GM12878 (cell line): ENCODE measurements at regions not wholly inside any gene's neighbourhood (a gene's known extent, or its start where the extent isn't known, plus 50 kb on each side); places are given as distances from the start of the nearest gene placed in this dataset.

Experiments used
- ATAC-seq: fragments of 200-7000 bp; cut with Tn5 transposase; 3 replicates; pipeline ENCODE4 v1.9.1; 2020; ENCODE audit warnings: mild to moderate bottlenecking, moderate library complexity
- BruUV-seq: library from RNA; stranded (reverse); fragments of 400-500 nt; replicated peaks from 2 replicates; lab custom pipeline; 2021; lab: Mats Ljungman, UMichigan
- CTCF ChIA-PET: fragments of 300-600 bp; sonication (Branson Sonifier 250); formaldehyde crosslinking; extraction: SDS; loops from one replicate; lab custom pipeline; 2021; ENCODE audit warnings: inconsistent platforms; lab: Yijun Ruan, JAX
- POLR2A ChIA-PET: fragments of 350-600 bp; formaldehyde crosslinking; extraction: SDS; loops from one replicate; lab custom pipeline; 2021; ENCODE audit warnings: inconsistent platforms; lab: Charles Lee
- RAD21 ChIA-PET: fragments of 300-600 bp; sonication (Branson Sonifier 250); formaldehyde crosslinking; loops from one replicate; lab custom pipeline; 2023; ENCODE audit warnings: antibody characterized with exemption; ENCODE audit not compliant: unreplicated experiment; lab: Charles Lee
- SMC1A ChIA-PET: fragments of 300-600 bp; sonication (Branson Sonifier 250); formaldehyde crosslinking; loops from one replicate; lab custom pipeline; 2023; ENCODE audit not compliant: unreplicated experiment, uncharacterized antibody; lab: Charles Lee
- DNase-seq: peaks from one replicate; pipeline ENCODE4 v3.0.0-alpha.2; 2011; ENCODE audit warnings: low read depth, low spot score
- FAIRE-seq: peaks from 3 replicates; lab custom pipeline; 2011; peaks lifted over from hg19 to GRCh38; lab: Jason Lieb, UNC
- H2AFZ ChIP-seq: 2 replicates; pipeline ENCODE4 v1.6.0; 2011; ENCODE audit warnings: low read depth, low read length, control low read depth; ENCODE audit not compliant: control insufficient read depth
- H3K27ac ChIP-seq: 2 replicates; pipeline ENCODE4 v1.5.1; 2011; ENCODE audit warnings: control low read depth; ENCODE audit not compliant: control insufficient read depth, insufficient read depth
- H3K27me3 ChIP-seq, 2 experiments: replicated peaks in 1 of 2; 2 replicates each; pipeline versions ENCODE4 v1.6.0 to v1.6.1; 2011; ENCODE audit warnings: low read length in 1 of 2; ENCODE audit not compliant: control insufficient read depth in 2 of 2, insufficient read depth in 2 of 2
- H3K36me3 ChIP-seq, 2 experiments: 2 replicates each; pipeline ENCODE4 v1.5.1; 2011; ENCODE audit warnings: low read length in 1 of 2; ENCODE audit not compliant: control insufficient read depth in 2 of 2, insufficient read depth in 2 of 2
- H3K4me1 ChIP-seq: 2 replicates; pipeline ENCODE4 v1.6.1; 2011; ENCODE audit warnings: mild to moderate bottlenecking, low read length, moderate library complexity, mixed read lengths; ENCODE audit not compliant: control insufficient read depth, insufficient read depth
- H3K4me2 ChIP-seq: 2 replicates; pipeline ENCODE4 v1.6.0; 2011; ENCODE audit warnings: control low read depth; ENCODE audit not compliant: control insufficient read depth, insufficient read depth
- H3K4me3 ChIP-seq: fragments of 200-600 bp; sonication (generic); 2 replicates; pipeline ENCODE4 v1.5.1; 2016
- H3K79me2 ChIP-seq: 2 replicates; pipeline ENCODE4 v1.6.0; 2011; ENCODE audit warnings: low read length; ENCODE audit not compliant: control insufficient read depth, insufficient read depth
- H3K9ac ChIP-seq: 2 replicates; pipeline ENCODE4 v1.8.0; 2011; ENCODE audit warnings: low read length, control low read depth, mixed read lengths; ENCODE audit not compliant: control insufficient read depth, insufficient read depth
- H3K9me3 ChIP-seq: replicated peaks from 3 replicates; pipeline ENCODE4 v1.5.1; 2011; ENCODE audit warnings: mild to moderate bottlenecking, low read length; ENCODE audit not compliant: control insufficient read depth, insufficient read depth
- H4K20me1 ChIP-seq: 2 replicates; pipeline ENCODE4 v1.6.0; 2011; ENCODE audit not compliant: control insufficient read depth, insufficient read depth
- CEBPB ChIP-seq, 2 experiments: fragments of 150-350 bp in 1 of 2; IDR thresholded peaks; 2 replicates each; pipeline ENCODE4 v1.6.1; 2012 to 2014; ENCODE audit warnings: low read depth in 2 of 2, low read length in 2 of 2, borderline replicate concordance in 1 of 2, inconsistent platforms in 1 of 2
- FOS ChIP-seq: IDR thresholded peaks from 3 replicates; pipeline ENCODE4 v1.6.1; 2011; ENCODE audit warnings: borderline replicate concordance; ENCODE audit not compliant: insufficient read length; ENCODE audit errors: extremely low read depth
- IKZF2 ChIP-seq, 2 experiments: fragments of 450-650 bp; IDR thresholded peaks; 2 replicates each; pipeline ENCODE4 v1.6.1; 2017; ENCODE audit warnings: mild to moderate bottlenecking in 2 of 2, moderate library complexity in 2 of 2
- LARP7 ChIP-seq: fragments of 450-650 bp; IDR thresholded peaks from 2 replicates; pipeline ENCODE4 v1.6.1; 2017; ENCODE audit warnings: mild to moderate bottlenecking
- NBN ChIP-seq: fragments of 450-650 bp; IDR thresholded peaks from 2 replicates; pipeline ENCODE4 v1.6.1; 2016
- NFYB ChIP-seq: IDR thresholded peaks from 2 replicates; pipeline ENCODE4 v1.6.1; 2011; ENCODE audit warnings: low read depth, mild to moderate bottlenecking, low read length, improper control_type of control experiment, moderate library complexity; ENCODE audit not compliant: insufficient read depth
- RBBP5 ChIP-seq: fragments of 200-600 bp; sonication (generic); conservative IDR thresholded peaks from 2 replicates; pipeline ENCODE4 v1.6.1; 2016
- SREBF2 ChIP-seq: IDR thresholded peaks from 2 replicates; pipeline ENCODE4 v1.6.1; 2012; ENCODE audit warnings: mild to moderate bottlenecking, low read length
- WGBS: methylation state at CpG from one replicate; pipeline ENCODE4 v1.1.6; 2016; ENCODE audit warnings: low lambda C conversion rate; ENCODE audit not compliant: insufficient replicate concordance, insufficient coverage; ENCODE audit errors: missing lambda C conversion rate; 5-methylcytosine and 5-hydroxymethylcytosine counted together
- in situ Hi-C: fragments of 300-500 bp; cut with MboI; formaldehyde crosslinking; loops from 9 replicates; pipeline ENCODE4 v1.14.3; 2018; ENCODE audit warnings: mixed read lengths
- intact Hi-C: fragments of 100-400 bp; cut with micrococcal nuclease; formaldehyde crosslinking; loops from one replicate; pipeline ENCODE4 v1.14.2; 2022; ENCODE audit not compliant: unreplicated experiment
- TF ChIP-seq, protein P1 (sequence below): IDR thresholded peaks from 2 replicates; pipeline ENCODE4 v1.6.1; 2012; ENCODE audit warnings: low read depth, low read length, improper control_type of control experiment
- TF ChIP-seq, protein P2 (sequence below): IDR thresholded peaks from 2 replicates; pipeline ENCODE4 v1.6.1; 2012; ENCODE audit warnings: low read length, inconsistent platforms
- TF ChIP-seq, protein P3 (sequence below): fragments of 450-650 bp; IDR thresholded peaks from 2 replicates; pipeline ENCODE4 v1.6.1; 2017; ENCODE audit warnings: borderline replicate concordance
- TF ChIP-seq, protein P4 (sequence below): fragments of 450-650 bp; IDR thresholded peaks from 2 replicates; pipeline ENCODE4 v1.6.1; 2016; ENCODE audit warnings: mild to moderate bottlenecking, moderate library complexity, borderline replicate concordance

DNA sequence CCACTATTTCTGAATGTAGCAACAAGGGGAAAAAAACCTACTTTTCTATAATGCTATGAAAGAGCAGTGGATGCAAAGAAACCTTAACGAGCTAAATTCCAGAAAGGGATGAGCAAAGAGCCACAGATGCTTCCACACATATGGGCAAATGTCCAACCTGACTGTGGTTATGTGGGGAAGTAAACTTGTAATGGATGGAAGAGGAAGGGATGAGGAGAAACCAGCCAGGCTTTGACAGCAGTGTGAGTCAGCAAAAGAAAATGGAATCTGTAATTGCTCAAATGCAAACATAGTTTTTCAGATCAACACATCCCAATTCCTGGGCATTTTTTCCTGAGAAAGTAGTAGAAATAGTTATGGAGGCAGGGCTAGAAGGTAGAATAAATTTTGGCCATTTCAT lies 204.8 kb upstream of the CPHXL start:
- H3K4me3 ChIP-seq: no peak overlapping the region
- TF ChIP-seq NBN (no peak), CEBPB (IDR thresholded peaks at IDR 0.05; ENCODE audit: borderline replicate concordance in 1 of 2, low read depth in 2 of 2, low read length in 2 of 2) (no peak), FOS (no peak), RBBP5 (no peak), NFYB (no peak), LARP7 (no peak), SREBF2 (no peak), IKZF2 (IDR thresholded peaks at IDR 0.05) (no peak)
- TF ChIP-seq, protein P1, sequence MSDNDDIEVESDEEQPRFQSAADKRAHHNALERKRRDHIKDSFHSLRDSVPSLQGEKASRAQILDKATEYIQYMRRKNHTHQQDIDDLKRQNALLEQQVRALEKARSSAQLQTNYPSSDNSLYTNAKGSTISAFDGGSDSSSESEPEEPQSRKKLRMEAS: no peak
- TF ChIP-seq, protein P2, sequence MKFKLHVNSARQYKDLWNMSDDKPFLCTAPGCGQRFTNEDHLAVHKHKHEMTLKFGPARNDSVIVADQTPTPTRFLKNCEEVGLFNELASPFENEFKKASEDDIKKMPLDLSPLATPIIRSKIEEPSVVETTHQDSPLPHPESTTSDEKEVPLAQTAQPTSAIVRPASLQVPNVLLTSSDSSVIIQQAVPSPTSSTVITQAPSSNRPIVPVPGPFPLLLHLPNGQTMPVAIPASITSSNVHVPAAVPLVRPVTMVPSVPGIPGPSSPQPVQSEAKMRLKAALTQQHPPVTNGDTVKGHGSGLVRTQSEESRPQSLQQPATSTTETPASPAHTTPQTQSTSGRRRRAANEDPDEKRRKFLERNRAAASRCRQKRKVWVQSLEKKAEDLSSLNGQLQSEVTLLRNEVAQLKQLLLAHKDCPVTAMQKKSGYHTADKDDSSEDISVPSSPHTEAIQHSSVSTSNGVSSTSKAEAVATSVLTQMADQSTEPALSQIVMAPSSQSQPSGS: no peak
- TF ChIP-seq, protein P3, sequence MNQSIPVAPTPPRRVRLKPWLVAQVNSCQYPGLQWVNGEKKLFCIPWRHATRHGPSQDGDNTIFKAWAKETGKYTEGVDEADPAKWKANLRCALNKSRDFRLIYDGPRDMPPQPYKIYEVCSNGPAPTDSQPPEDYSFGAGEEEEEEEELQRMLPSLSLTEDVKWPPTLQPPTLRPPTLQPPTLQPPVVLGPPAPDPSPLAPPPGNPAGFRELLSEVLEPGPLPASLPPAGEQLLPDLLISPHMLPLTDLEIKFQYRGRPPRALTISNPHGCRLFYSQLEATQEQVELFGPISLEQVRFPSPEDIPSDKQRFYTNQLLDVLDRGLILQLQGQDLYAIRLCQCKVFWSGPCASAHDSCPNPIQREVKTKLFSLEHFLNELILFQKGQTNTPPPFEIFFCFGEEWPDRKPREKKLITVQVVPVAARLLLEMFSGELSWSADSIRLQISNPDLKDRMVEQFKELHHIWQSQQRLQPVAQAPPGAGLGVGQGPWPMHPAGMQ: no peak
- TF ChIP-seq, protein P4, sequence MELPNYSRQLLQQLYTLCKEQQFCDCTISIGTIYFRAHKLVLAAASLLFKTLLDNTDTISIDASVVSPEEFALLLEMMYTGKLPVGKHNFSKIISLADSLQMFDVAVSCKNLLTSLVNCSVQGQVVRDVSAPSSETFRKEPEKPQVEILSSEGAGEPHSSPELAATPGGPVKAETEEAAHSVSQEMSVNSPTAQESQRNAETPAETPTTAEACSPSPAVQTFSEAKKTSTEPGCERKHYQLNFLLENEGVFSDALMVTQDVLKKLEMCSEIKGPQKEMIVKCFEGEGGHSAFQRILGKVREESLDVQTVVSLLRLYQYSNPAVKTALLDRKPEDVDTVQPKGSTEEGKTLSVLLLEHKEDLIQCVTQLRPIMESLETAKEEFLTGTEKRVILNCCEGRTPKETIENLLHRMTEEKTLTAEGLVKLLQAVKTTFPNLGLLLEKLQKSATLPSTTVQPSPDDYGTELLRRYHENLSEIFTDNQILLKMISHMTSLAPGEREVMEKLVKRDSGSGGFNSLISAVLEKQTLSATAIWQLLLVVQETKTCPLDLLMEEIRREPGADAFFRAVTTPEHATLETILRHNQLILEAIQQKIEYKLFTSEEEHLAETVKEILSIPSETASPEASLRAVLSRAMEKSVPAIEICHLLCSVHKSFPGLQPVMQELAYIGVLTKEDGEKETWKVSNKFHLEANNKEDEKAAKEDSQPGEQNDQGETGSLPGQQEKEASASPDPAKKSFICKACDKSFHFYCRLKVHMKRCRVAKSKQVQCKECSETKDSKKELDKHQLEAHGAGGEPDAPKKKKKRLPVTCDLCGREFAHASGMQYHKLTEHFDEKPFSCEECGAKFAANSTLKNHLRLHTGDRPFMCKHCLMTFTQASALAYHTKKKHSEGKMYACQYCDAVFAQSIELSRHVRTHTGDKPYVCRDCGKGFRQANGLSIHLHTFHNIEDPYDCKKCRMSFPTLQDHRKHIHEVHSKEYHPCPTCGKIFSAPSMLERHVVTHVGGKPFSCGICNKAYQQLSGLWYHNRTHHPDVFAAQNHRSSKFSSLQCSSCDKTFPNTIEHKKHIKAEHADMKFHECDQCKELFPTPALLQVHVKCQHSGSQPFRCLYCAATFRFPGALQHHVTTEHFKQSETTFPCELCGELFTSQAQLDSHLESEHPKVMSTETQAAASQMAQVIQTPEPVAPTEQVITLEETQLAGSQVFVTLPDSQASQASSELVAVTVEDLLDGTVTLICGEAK: no peak
- TF ChIP-seq, all 136 proteins: peak for 0
- in situ Hi-C loops (no loop called here), intact Hi-C loops (no loop called here)
- SMC1A ChIA-PET: no interaction called here
- POLR2A ChIA-PET: no interaction called here
- Histone ChIP-seq H3K79me2 (no peaks in the 10 kb centered on the region), H3K27me3 (no peaks in the 10 kb centered on the region), H2AFZ (no peak overlapping the region), H3K36me3 (no peaks in the 10 kb centered on the region), H4K20me1 (no peaks in the 10 kb centered on the region), H3K9ac (no peak overlapping the region), H3K9me3 (no peaks in the 10 kb centered on the region), H3K4me1 (no peaks in the 10 kb centered on the region), H3K4me2 (no peak overlapping the region), H3K27ac (no peak overlapping the region)
- no TSS peak for BruUV-seq
- CTCF ChIA-PET: no interaction called here
- RAD21 ChIA-PET: no interaction called here
- FAIRE-seq (no peak), DNase-seq (no peak), ATAC-seq (no peak)
- 0% methylated on average over 1 of the region's 1 CpG for WGBS
